Neuronal stem cell (in vitro differentiated cells): ENCODE measurements at regions not wholly inside any gene's neighbourhood (a gene's known extent, or its start where the extent isn't known, plus 50 kb on each side); places are given as distances from the start of the nearest gene placed in this dataset.
"Not testable (repeated sequence)": the region's sequence is repeated elsewhere in the genome, so short reads cannot be mapped to it uniquely, and the experiment has no call there.

Source experiments
- DNase-seq: peaks from one replicate; pipeline ENCODE4 v3.0.0-alpha.2; 2013; ENCODE audit warnings: low spot score
- H2AFZ ChIP-seq: one replicate; pipeline ENCODE4 v1.6.1; 2013; ENCODE audit warnings: mild to moderate bottlenecking, low read length, inconsistent platforms
- H2AK5ac ChIP-seq: 2 replicates; pipeline ENCODE4 v1.6.1; 2013; ENCODE audit warnings: low read depth, mild to moderate bottlenecking, inconsistent platforms, low read length, moderate library complexity, mixed read lengths
- H2BK120ac ChIP-seq: 2 replicates; pipeline ENCODE4 v1.6.1; 2013; ENCODE audit warnings: low read depth, mild to moderate bottlenecking, inconsistent platforms, low read length, moderate library complexity, mixed read lengths
- H2BK12ac ChIP-seq: one replicate; pipeline ENCODE4 v1.6.1; 2013; ENCODE audit warnings: low read length, inconsistent platforms
- H2BK15ac ChIP-seq: 2 replicates; pipeline ENCODE4 v1.6.1; 2013; ENCODE audit warnings: mild to moderate bottlenecking, low read length, inconsistent platforms, mixed read lengths
- H2BK5ac ChIP-seq: one replicate; pipeline ENCODE4 v1.6.1; 2013; ENCODE audit warnings: inconsistent platforms, mild to moderate bottlenecking, low read length, moderate library complexity
- H3K14ac ChIP-seq: one replicate; pipeline ENCODE4 v1.6.1; 2013; ENCODE audit warnings: low read length, inconsistent platforms
- H3K18ac ChIP-seq: 2 replicates; pipeline ENCODE4 v1.6.1; 2013; ENCODE audit warnings: low read length, inconsistent platforms
- H3K23ac ChIP-seq: 2 replicates; pipeline ENCODE4 v1.6.1; 2013; ENCODE audit warnings: low read depth, mild to moderate bottlenecking, mixed read lengths, low read length, inconsistent platforms; ENCODE audit not compliant: poor library complexity
- H3K27ac ChIP-seq: replicated peaks from 3 replicates; pipeline ENCODE4 v1.5.1; 2013; ENCODE audit warnings: low read length, inconsistent platforms
- H3K27me3 ChIP-seq, 3 experiments: 2 replicates each; pipeline ENCODE4 v1.6.1; 2013; ENCODE audit warnings: low read length in 3 of 3, mild to moderate bottlenecking in 2 of 3, inconsistent platforms in 1 of 3, low read depth in 1 of 3, mixed read lengths in 1 of 3, moderate library complexity in 1 of 3; ENCODE audit not compliant: control insufficient read depth in 3 of 3, insufficient read depth in 3 of 3
- H3K36me3 ChIP-seq, 2 donors: replicated peaks in 1 of 2; 2 replicates each; pipeline ENCODE4 v1.6.1; 2013; ENCODE audit warnings: low read length in 2 of 2; ENCODE audit not compliant: control insufficient read depth in 2 of 2, insufficient read depth in 2 of 2
- H3K4ac ChIP-seq: 2 replicates; pipeline ENCODE4 v1.6.1; 2013; ENCODE audit warnings: inconsistent platforms, mild to moderate bottlenecking, low read length, moderate library complexity
- H3K4me1 ChIP-seq, 2 donors: 1 replicate in 1 of 2; 2 replicates in 1 of 2; pipeline ENCODE4 v1.6.1; 2013; ENCODE audit warnings: low read length in 2 of 2, low read depth in 1 of 2; ENCODE audit not compliant: control insufficient read depth in 2 of 2, insufficient read depth in 1 of 2
- H3K4me2 ChIP-seq: one replicate; pipeline ENCODE4 v1.6.1; 2013; ENCODE audit warnings: mild to moderate bottlenecking, low read length, inconsistent platforms; ENCODE audit not compliant: insufficient read depth, poor library complexity, severe bottlenecking
- H3K4me3 ChIP-seq, 2 donors: 2 replicates each; pipeline ENCODE4 v1.5.1; 2013; ENCODE audit warnings: low read length in 2 of 2, mild to moderate bottlenecking in 2 of 2, inconsistent platforms in 1 of 2, moderate library complexity in 1 of 2
- H3K79me1 ChIP-seq: one replicate; pipeline ENCODE4 v1.6.1; 2013; ENCODE audit warnings: low read depth, mild to moderate bottlenecking, inconsistent platforms, low read length, moderate library complexity
- H3K9ac ChIP-seq: one replicate; pipeline ENCODE4 v1.6.1; 2013; ENCODE audit warnings: mild to moderate bottlenecking, low read depth, low read length, inconsistent platforms; ENCODE audit not compliant: poor library complexity
- H3K9me3 ChIP-seq, 2 donors: replicated peaks in 1 of 2; 2 replicates each; pipeline versions ENCODE3 to v1.6.1; 2013; ENCODE audit warnings: low read length in 2 of 2, mild to moderate bottlenecking in 2 of 2, inconsistent platforms in 1 of 2, low read depth in 1 of 2, mixed read lengths in 1 of 2, moderate library complexity in 1 of 2; ENCODE audit not compliant: control insufficient read depth in 2 of 2, insufficient read depth in 1 of 2
- H4K8ac ChIP-seq: one replicate; pipeline ENCODE4 v1.6.1; 2013; ENCODE audit warnings: low read depth, mild to moderate bottlenecking, inconsistent platforms, low read length, moderate library complexity
- H4K91ac ChIP-seq: one replicate; pipeline ENCODE4 v1.6.1; 2013; ENCODE audit warnings: low read length, low read depth, mild to moderate bottlenecking, inconsistent platforms; ENCODE audit not compliant: poor library complexity
- WGBS, 2 donors: extraction: QIAGEN DNeasy Blood & Tissue Kit; methylation state at CpG; one replicate each; pipeline ENCODE4 v1.1.7; 2013; ENCODE audit warnings: missing lambda C conversion rate in 2 of 2, mixed read lengths in 1 of 2; ENCODE audit not compliant: insufficient read length in 2 of 2, insufficient replicate concordance in 1 of 2; ENCODE audit errors: extremely low coverage in 2 of 2; 5-methylcytosine and 5-hydroxymethylcytosine counted together

GRCh38 chr3:36077320-36077719, 303.0 kb upstream of the STAC start:
- H2BK120ac ChIP-seq = no peak overlapping the region
- H3K79me1 ChIP-seq = no peaks in the 10 kb centered on the region
- H3K9ac ChIP-seq = no peak overlapping the region
- no peak overlapping the region for H3K18ac ChIP-seq
- no peak overlapping the region for H2BK5ac ChIP-seq
- no peak overlapping the region for H2BK15ac ChIP-seq
- H3K4me2 ChIP-seq = no peak overlapping the region
- no peaks in the 10 kb centered on the region for H3K9me3 ChIP-seq
- no peak overlapping the region for H3K14ac ChIP-seq
- H3K4me1 ChIP-seq = no peaks in the 10 kb centered on the region
- H4K8ac ChIP-seq = no peak overlapping the region
- no CpG with 5 or more reads among the region's 5 CpGs for WGBS, 2 donors
- H2AK5ac ChIP-seq = no peak overlapping the region
- no peak overlapping the region for H4K91ac ChIP-seq
- no peak overlapping the region for H3K27ac ChIP-seq
- H3K36me3 ChIP-seq = no peaks in the 10 kb centered on the region
- H3K27me3 ChIP-seq = no peaks in the 10 kb centered on the region
- H3K4me3 ChIP-seq = no peak overlapping the region
- H3K4ac ChIP-seq = no peak overlapping the region
- no peak for DNase-seq
- H3K23ac ChIP-seq = no peak overlapping the region
- no peak overlapping the region for H2AFZ ChIP-seq
- no peak overlapping the region for H2BK12ac ChIP-seq

- not testable (repeated sequence) for H2BK15ac ChIP-seq, H3K4me2 ChIP-seq, H3K27ac ChIP-seq, H2AK5ac ChIP-seq, DNase-seq, H3K23ac ChIP-seq, H2BK12ac ChIP-seq, H3K9ac ChIP-seq, H2AFZ ChIP-seq, H2BK120ac ChIP-seq, H3K4me3 ChIP-seq, H3K27me3 ChIP-seq, H3K4ac ChIP-seq, H3K9me3 ChIP-seq, H4K91ac ChIP-seq, H3K18ac ChIP-seq, H2BK5ac ChIP-seq, H3K4me1 ChIP-seq, H3K14ac ChIP-seq, H3K79me1 ChIP-seq, H4K8ac ChIP-seq, H3K36me3 ChIP-seq
- no CpG with 5 or more reads among the region's 12 CpGs for WGBS, 2 donors
Observed at GRCh38 chr3:36082958-36083357, 297.3 kb upstream of the STAC start.

- no peaks in the 10 kb centered on the region for H3K79me1 ChIP-seq
- no peaks in the 10 kb centered on the region for H3K9me3 ChIP-seq
- DNase-seq = no peak
- no peak overlapping the region for H2BK15ac ChIP-seq
- no CpG with 5 or more reads among the region's 3 CpGs for WGBS, 2 donors
- no peaks in the 10 kb centered on the region for H3K36me3 ChIP-seq
- H2AK5ac ChIP-seq = no peak overlapping the region
- H2BK120ac ChIP-seq = no peak overlapping the region
- no peaks in the 10 kb centered on the region for H3K27me3 ChIP-seq
- H3K14ac ChIP-seq = no peak overlapping the region
- H3K4me3 ChIP-seq = no peak overlapping the region
- no peak overlapping the region for H3K18ac ChIP-seq
- no peaks in the 10 kb centered on the region for H3K4me1 ChIP-seq
- no peak overlapping the region for H4K8ac ChIP-seq
- H3K9ac ChIP-seq = no peak overlapping the region
- no peak overlapping the region for H3K4me2 ChIP-seq
- H2AFZ ChIP-seq = no peak overlapping the region
- no peak overlapping the region for H3K4ac ChIP-seq
- no peak overlapping the region for H3K27ac ChIP-seq
- H3K23ac ChIP-seq = no peak overlapping the region
- no peak overlapping the region for H2BK12ac ChIP-seq
- H4K91ac ChIP-seq = no peak overlapping the region
- H2BK5ac ChIP-seq = no peak overlapping the region
Observed at GRCh38 chr3:36095238-36095637, 285.1 kb upstream of the STAC start.

GRCh38 chr3:36097209-36097608, 283.1 kb upstream of the STAC start:
- H3K4me1 ChIP-seq = no peaks in the 10 kb centered on the region
- no peaks in the 10 kb centered on the region for H3K79me1 ChIP-seq
- H2BK15ac ChIP-seq = no peak overlapping the region
- H3K4me2 ChIP-seq = no peak overlapping the region
- no peak for DNase-seq
- no peak overlapping the region for H2BK5ac ChIP-seq
- no peak overlapping the region for H3K4me3 ChIP-seq
- H3K9me3 ChIP-seq = no peaks in the 10 kb centered on the region
- no peak overlapping the region for H3K14ac ChIP-seq
- no peak overlapping the region for H2AK5ac ChIP-seq
- no peak overlapping the region for H4K91ac ChIP-seq
- no peak overlapping the region for H3K4ac ChIP-seq
- no peak overlapping the region for H3K27ac ChIP-seq
- no peak overlapping the region for H4K8ac ChIP-seq
- H3K9ac ChIP-seq = no peak overlapping the region
- H3K18ac ChIP-seq = no peak overlapping the region
- H2BK120ac ChIP-seq = no peak overlapping the region
- no peak overlapping the region for H2AFZ ChIP-seq
- no CpG with 5 or more reads among the region's 2 CpGs for WGBS, 2 donors
- H3K23ac ChIP-seq = no peak overlapping the region
- H2BK12ac ChIP-seq = no peak overlapping the region
- no peaks in the 10 kb centered on the region for H3K36me3 ChIP-seq
- H3K27me3 ChIP-seq = no peaks in the 10 kb centered on the region
